ENCODE measurements at regions not wholly inside any gene's neighbourhood (a gene's known extent, or its start where the extent isn't known, plus 50 kb on each side); places are given as distances from the start of the nearest gene placed in this dataset.

DNA sequence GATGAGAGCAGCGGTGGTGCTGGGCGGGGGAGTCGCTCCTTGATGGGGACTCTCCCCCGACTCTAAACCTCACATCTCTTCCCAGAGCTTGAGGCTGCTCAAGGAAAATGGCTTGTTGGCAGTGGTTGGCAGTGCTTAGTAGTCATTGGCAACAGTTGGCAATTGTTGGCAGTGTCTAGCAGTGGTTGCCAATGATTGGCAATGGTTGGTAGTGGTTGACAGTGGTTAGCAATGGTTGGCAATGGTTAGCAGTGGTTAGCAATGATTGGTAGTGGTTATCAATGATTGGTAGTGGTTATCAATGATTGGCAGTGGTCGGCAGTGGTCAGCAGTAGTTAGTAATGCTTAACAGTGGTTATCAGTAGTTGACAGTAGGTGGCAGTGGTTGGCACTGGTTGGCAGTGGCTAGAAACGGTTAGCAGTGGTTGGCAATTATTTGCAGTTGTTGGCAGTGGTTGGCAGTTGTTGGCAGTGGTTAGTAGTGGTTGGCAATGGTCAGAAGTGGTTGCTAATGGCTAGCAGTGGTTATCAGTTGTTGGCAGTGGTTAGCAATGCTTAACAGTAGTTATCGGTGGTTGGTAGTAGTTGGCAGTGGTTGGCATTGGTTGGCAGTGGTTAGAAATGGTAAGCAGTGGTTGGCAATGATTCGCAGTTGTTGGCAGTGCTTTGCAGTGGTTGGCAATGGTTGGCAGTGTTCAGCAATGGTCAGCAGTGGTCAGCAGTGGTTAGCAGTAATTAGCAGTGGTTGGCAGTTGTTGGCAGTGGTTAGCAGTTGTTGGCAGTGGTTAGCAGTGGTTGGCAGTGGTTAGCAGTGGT lies 85.4 kb upstream of the OTOS start:
- Mint-ChIP-seq H3K4me1 (ENCODE audit: low read depth) (peaks cover 44% of the 10 kb centered on the region), H3K4me3 (no peak overlapping the region), H3K27ac (no peak overlapping the region; the same call in 1 of the 2 replicates), H3K27me3 (ENCODE audit: insufficient read depth) (peaks cover 1% of the 10 kb centered on the region), H3K36me3 (ENCODE audit: low read depth) (peaks cover 20% of the 10 kb centered on the region), H3K9me3 (peaks cover 22% of the 10 kb centered on the region)
- no peak for DNase-seq
- TF ChIP-seq, protein P1, sequence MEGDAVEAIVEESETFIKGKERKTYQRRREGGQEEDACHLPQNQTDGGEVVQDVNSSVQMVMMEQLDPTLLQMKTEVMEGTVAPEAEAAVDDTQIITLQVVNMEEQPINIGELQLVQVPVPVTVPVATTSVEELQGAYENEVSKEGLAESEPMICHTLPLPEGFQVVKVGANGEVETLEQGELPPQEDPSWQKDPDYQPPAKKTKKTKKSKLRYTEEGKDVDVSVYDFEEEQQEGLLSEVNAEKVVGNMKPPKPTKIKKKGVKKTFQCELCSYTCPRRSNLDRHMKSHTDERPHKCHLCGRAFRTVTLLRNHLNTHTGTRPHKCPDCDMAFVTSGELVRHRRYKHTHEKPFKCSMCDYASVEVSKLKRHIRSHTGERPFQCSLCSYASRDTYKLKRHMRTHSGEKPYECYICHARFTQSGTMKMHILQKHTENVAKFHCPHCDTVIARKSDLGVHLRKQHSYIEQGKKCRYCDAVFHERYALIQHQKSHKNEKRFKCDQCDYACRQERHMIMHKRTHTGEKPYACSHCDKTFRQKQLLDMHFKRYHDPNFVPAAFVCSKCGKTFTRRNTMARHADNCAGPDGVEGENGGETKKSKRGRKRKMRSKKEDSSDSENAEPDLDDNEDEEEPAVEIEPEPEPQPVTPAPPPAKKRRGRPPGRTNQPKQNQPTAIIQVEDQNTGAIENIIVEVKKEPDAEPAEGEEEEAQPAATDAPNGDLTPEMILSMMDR (IDR thresholded peaks at IDR 0.05) = no peak; the same call in 1 of the 2 replicates

DNA sequence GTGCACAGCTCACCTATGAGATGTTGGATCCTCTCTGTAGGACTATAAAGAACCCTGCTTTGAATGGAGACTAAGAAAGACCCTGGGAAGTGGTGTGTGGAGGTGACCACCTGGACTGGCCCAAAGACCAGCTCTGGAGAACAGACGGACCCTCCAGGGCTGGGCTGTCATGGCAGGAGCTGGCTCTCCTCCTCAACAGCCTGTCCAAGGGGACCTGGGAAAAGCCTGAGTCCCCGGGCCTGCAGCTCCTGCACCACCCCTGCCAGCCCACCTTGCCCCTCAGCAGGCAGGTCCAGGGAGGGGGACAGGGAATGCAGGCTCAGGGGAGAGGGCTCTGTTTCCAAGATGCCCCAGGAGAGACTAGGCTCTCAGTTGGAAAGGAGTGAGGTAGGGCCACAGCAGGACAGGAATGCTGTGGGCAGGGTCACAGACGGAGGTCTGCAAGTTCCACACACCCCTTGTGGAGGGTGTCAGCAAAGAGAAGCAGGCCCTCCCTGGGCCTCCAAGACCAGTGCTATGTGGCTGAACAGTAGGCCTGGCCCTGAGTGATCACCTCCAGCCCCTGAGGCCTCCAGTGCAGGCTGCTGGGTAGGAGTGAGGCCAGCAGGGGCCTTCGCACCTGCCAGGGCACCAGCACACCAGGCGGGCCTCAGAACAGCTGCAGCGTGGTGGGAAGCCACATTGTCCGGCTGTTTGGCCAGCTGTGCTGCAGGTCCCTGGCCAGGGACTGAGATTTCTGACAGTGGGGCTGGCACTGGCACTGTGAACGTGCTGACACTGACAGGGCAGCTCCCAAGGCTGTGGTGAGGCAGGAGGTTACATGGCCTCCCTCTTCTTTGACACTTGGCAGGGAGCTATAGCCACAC lies 86.4 kb upstream of the OTOS start:
- TF ChIP-seq, protein P1 (IDR thresholded peaks at IDR 0.05) = no peak
- H3K27me3 Mint-ChIP-seq (ENCODE audit: insufficient read depth) = no peaks in the 10 kb centered on the region; the same call in 1 of the 2 replicates
- peaks cover 20% of the 10 kb centered on the region for H3K36me3 Mint-ChIP-seq (ENCODE audit: low read depth)
- DNase-seq = no peak
- peaks cover 22% of the 10 kb centered on the region for H3K9me3 Mint-ChIP-seq
- H3K4me1 Mint-ChIP-seq (ENCODE audit: low read depth) = peaks cover 43% of the 10 kb centered on the region
- no peak overlapping the region for H3K27ac Mint-ChIP-seq
- no peak overlapping the region for H3K4me3 Mint-ChIP-seq

DNA sequence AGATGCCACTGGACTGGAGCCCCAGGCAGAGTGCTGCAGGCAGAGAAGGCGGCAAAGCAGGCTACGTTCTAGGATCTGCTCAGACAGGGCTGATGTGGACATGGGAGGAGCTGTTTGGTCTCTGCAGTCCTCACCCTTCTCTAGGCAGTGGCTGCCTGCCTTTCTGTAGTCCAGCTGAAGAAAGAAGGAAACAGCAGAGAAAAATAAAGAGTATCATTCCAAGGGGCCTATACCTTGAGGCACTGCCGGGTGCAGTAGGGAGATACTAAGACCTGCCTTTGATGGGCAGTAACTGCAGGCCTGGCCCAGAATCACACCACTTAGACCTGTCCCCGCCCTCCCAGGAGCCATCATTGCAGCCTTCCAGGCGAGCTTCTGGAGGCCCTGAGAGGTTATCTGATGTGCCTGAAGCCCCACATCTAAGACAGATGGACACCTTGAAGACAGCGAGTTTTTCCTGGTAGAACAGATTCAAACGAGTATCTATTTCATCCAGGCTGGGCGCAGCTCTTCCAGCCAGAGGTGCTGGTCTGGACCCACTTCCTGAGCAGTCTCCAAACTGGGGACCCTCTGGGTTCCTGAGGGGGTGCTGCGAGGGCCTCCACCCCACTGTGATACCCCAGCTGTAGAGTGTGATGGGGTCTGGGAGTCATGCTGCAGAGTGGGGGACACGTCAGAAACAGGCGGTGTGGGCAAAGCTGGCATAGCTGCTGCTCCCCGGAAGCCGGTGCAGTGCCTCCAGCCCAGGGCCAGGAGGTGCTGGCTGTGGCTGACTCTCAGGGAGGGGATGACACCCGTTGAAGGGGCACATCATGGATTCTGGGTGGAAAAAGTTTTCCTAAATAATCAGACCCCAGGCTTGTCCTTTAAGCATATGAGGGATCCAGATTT lies 87.3 kb upstream of the OTOS start:
- no peaks in the 10 kb centered on the region; the same call in 1 of the 2 replicates for H3K27me3 Mint-ChIP-seq (ENCODE audit: insufficient read depth)
- no peak overlapping the region for H3K27ac Mint-ChIP-seq
- no peak for DNase-seq
- H3K9me3 Mint-ChIP-seq = peaks cover 22% of the 10 kb centered on the region
- H3K36me3 Mint-ChIP-seq (ENCODE audit: low read depth) = peaks cover 20% of the 10 kb centered on the region
- H3K4me1 Mint-ChIP-seq (ENCODE audit: low read depth) = peaks cover 38% of the 10 kb centered on the region
- TF ChIP-seq, protein P1 (IDR thresholded peaks at IDR 0.05) = no peak
- no peak overlapping the region for H3K4me3 Mint-ChIP-seq

DNA sequence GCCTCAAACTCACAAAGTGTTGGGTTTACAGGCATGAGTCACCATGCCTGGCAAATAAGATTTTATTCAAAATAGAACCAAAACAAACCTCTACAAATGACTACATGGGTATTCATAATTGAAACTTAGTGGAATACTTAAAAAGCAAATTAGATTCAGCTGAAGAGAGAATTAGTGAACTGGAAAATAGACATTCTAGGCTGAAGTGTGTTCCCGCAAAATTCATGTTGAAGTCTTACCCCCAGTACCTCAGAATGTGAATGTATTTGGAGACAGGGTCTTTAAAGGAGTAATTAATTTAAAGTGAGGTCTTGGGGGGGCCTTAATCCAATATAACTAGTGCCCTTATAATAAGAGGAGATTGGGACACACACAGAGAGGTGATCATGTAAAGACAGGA lies 88.5 kb upstream of the OTOS start:
- peaks cover 22% of the 10 kb centered on the region for H3K9me3 Mint-ChIP-seq
- no peaks in the 10 kb centered on the region for H3K27me3 Mint-ChIP-seq (ENCODE audit: insufficient read depth)
- TF ChIP-seq, protein P1 (IDR thresholded peaks at IDR 0.05) = no peak
- no peak for DNase-seq
- peaks cover 20% of the 10 kb centered on the region for H3K36me3 Mint-ChIP-seq (ENCODE audit: low read depth)
- no peak overlapping the region for H3K4me3 Mint-ChIP-seq
- peaks cover 26% of the 10 kb centered on the region for H3K4me1 Mint-ChIP-seq (ENCODE audit: low read depth)
- no peak overlapping the region for H3K27ac Mint-ChIP-seq
